GM12878 (cell line): ENCODE measurements at regions not wholly inside any gene's neighbourhood (a gene's known extent, or its start where the extent isn't known, plus 50 kb on each side); places are given as distances from the start of the nearest gene placed in this dataset.
"Not testable (repeated sequence)": the region's sequence is repeated elsewhere in the genome, so short reads cannot be mapped to it uniquely, and the experiment has no call there.

Experiments used
- POLR2AphosphoS2 ChIP-seq: IDR thresholded peaks from 2 replicates; pipeline ENCODE4 v1.6.1; 2011; ENCODE audit warnings: low read depth, mild to moderate bottlenecking, low read length, improper control_type of control experiment, moderate library complexity
- POLR2AphosphoS5 ChIP-seq: IDR thresholded peaks from 2 replicates; pipeline ENCODE4 v1.6.1; 2011; ENCODE audit warnings: mild to moderate bottlenecking, low read length, inconsistent platforms
- SMAD1 ChIP-seq: fragments of 450-650 bp; IDR thresholded peaks from 2 replicates; pipeline ENCODE4 v1.6.1; 2018; ENCODE audit warnings: mild to moderate bottlenecking, low read depth; ENCODE audit not compliant: partially characterized antibody
- SP1 ChIP-seq: IDR thresholded peaks from one replicate; pipeline ENCODE4 v1.6.1; 2011; ENCODE audit warnings: low read depth, low read length
- TF ChIP-seq, protein P1 (sequence below), 3 experiments: IDR thresholded peaks in 2 of 3; conservative IDR thresholded peaks in 1 of 3; 2 replicates each; pipeline ENCODE4 v1.5.1; 2011; ENCODE audit warnings: low read depth in 3 of 3, low read length in 3 of 3, mild to moderate bottlenecking in 3 of 3, control low read depth in 2 of 3, moderate library complexity in 2 of 3, inconsistent platforms in 1 of 3, mixed read lengths in 1 of 3; ENCODE audit not compliant: control insufficient read depth in 2 of 3, insufficient read depth in 1 of 3; ENCODE audit errors: extremely low read depth in 1 of 3

DNA sequence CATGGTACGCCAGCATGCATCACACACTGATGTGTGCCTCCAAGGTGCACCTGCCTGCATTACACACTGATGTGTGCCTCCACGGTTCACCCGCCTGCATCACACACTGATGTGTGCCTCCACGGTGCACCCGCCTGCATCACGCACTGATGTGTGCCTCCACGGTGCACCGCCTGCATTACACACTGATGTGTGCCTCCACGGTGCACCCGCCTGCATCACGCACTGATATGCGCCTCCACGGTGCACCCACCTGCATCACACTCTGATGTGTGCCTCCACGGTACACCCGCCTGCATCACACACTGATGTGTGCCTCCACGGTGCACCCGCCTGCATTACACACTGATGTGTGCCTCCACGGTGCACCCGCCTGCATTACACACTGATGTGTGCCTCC, 223.1 kb upstream of the SHH start:
- TF ChIP-seq POLR2AphosphoS5, SMAD1, SP1, POLR2AphosphoS2: not testable (repeated sequence)
- TF ChIP-seq, protein P1, sequence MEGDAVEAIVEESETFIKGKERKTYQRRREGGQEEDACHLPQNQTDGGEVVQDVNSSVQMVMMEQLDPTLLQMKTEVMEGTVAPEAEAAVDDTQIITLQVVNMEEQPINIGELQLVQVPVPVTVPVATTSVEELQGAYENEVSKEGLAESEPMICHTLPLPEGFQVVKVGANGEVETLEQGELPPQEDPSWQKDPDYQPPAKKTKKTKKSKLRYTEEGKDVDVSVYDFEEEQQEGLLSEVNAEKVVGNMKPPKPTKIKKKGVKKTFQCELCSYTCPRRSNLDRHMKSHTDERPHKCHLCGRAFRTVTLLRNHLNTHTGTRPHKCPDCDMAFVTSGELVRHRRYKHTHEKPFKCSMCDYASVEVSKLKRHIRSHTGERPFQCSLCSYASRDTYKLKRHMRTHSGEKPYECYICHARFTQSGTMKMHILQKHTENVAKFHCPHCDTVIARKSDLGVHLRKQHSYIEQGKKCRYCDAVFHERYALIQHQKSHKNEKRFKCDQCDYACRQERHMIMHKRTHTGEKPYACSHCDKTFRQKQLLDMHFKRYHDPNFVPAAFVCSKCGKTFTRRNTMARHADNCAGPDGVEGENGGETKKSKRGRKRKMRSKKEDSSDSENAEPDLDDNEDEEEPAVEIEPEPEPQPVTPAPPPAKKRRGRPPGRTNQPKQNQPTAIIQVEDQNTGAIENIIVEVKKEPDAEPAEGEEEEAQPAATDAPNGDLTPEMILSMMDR (IDR thresholded peaks at IDR 0.05 in 2 of 3, conservative IDR thresholded peaks at IDR 0.05 in 1 of 3; ENCODE audit: control insufficient read depth in 2 of 3, extremely low read depth in 1 of 3, insufficient read depth in 1 of 3, low read depth in 3 of 3, low read length in 3 of 3) = not testable (repeated sequence)
